Bronchial epithelial cell (primary cell): ENCODE measurements at regions not wholly inside any gene's neighbourhood (a gene's known extent, or its start where the extent isn't known, plus 50 kb on each side); places are given as distances from the start of the nearest gene placed in this dataset.
A peak's percentile ranks its signal among the peaks of the same experiment; 100 is the strongest.

ENCODE experiments used
- DNase-seq: peaks from one replicate; pipeline ENCODE4 v3.0.0-alpha.2; 2010; ENCODE audit warnings: low read depth
- FAIRE-seq: peaks from 2 replicates; lab custom pipeline; 2011; peaks lifted over from hg19 to GRCh38; lab: Jason Lieb, UNC
- H3K27me3 ChIP-seq: 2 replicates; pipeline ENCODE4 v1.5.1; 2011; ENCODE audit warnings: low read length; ENCODE audit not compliant: control insufficient read depth, insufficient read depth
- H3K36me3 ChIP-seq: 2 replicates; pipeline ENCODE4 v1.5.1; 2011; ENCODE audit warnings: low read length; ENCODE audit not compliant: control insufficient read depth, insufficient read depth
- H3K4me3 ChIP-seq: 2 replicates; pipeline ENCODE4 v1.5.1; 2011; ENCODE audit warnings: mild to moderate bottlenecking, low read depth, low read length, control low read depth
- TF ChIP-seq, protein P1 (sequence below): IDR thresholded peaks from 2 replicates; pipeline ENCODE4 v1.5.1; 2011; ENCODE audit warnings: mild to moderate bottlenecking, moderate library complexity, low read length, control low read depth, inconsistent platforms; ENCODE audit not compliant: insufficient read depth, severe bottlenecking

GRCh38 chr3:36166477-36166876 lies 213.8 kb upstream of the STAC start:
- peak; percentile 96 for DNase-seq
- FAIRE-seq = no peak
- H3K4me3 ChIP-seq = no peak overlapping the region

DNA sequence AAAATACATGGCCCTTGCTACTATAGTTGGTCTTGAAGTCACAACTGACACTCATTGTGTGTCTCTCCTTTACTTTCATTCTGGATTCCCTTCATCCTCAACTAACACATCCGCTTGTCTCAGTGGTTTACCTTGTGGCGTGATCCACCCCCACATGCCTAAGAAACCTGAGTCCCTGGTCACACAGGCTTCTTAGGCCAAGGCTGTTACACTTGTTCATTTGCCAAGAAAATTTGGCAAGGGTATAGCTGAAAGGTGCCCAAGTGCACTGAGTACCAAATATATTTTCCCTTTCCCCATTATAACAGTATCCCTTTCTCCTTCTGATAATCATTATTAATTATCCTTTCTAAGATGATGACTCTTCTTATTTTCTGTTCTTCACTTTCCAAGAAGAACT lies 207.6 kb upstream of the STAC start:
- H3K4me3 ChIP-seq = no peak overlapping the region
- no peaks in the 10 kb centered on the region for H3K36me3 ChIP-seq
- DNase-seq (peak; percentile 35), FAIRE-seq (no peak)
- no peaks in the 10 kb centered on the region for H3K27me3 ChIP-seq
- TF ChIP-seq, protein P1, sequence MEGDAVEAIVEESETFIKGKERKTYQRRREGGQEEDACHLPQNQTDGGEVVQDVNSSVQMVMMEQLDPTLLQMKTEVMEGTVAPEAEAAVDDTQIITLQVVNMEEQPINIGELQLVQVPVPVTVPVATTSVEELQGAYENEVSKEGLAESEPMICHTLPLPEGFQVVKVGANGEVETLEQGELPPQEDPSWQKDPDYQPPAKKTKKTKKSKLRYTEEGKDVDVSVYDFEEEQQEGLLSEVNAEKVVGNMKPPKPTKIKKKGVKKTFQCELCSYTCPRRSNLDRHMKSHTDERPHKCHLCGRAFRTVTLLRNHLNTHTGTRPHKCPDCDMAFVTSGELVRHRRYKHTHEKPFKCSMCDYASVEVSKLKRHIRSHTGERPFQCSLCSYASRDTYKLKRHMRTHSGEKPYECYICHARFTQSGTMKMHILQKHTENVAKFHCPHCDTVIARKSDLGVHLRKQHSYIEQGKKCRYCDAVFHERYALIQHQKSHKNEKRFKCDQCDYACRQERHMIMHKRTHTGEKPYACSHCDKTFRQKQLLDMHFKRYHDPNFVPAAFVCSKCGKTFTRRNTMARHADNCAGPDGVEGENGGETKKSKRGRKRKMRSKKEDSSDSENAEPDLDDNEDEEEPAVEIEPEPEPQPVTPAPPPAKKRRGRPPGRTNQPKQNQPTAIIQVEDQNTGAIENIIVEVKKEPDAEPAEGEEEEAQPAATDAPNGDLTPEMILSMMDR = no peak

More at GRCh38 chr3:36166477-36166876, 213.8 kb upstream of the STAC start:
- Histone ChIP-seq H3K27me3 (no peaks in the 10 kb centered on the region), H3K36me3 (no peaks in the 10 kb centered on the region)
- TF ChIP-seq, protein P1 = no peak

- no peak overlapping the region for H3K4me3 ChIP-seq
- no peaks in the 10 kb centered on the region for H3K27me3 ChIP-seq
- TF ChIP-seq, protein P1 = no peak
- no peak for DNase-seq
- no peak for FAIRE-seq
- no peaks in the 10 kb centered on the region for H3K36me3 ChIP-seq
Measured at GRCh38 chr3:36175113-36175812, 205.0 kb upstream of the STAC start.

GRCh38 chr3:36175916-36176461 lies 204.3 kb upstream of the STAC start:
- no peak overlapping the region for H3K4me3 ChIP-seq
- DNase-seq (no peak), FAIRE-seq (no peak)
- H3K27me3 ChIP-seq = no peaks in the 10 kb centered on the region
- no peaks in the 10 kb centered on the region for H3K36me3 ChIP-seq
- TF ChIP-seq, protein P1 = no peak

DNA sequence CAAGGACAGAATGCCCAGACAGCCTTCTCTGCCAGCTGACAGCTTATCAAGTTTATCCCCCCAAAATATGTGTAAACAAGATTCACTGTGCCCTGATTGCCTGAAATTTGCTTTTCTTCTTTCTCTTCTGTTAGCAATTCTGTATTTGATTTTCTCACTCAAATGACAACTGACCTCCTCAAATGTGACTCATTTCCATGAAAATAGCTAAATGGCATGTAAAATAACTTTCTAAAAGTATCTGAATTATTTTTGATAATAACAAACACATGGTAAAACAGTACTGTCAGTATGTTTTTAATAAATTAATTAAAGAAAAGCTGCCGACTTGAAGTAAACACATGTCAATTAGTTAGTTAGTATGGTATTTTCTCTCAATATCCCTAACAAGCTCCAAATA lies 202.3 kb upstream of the STAC start:
- no peak for DNase-seq
- TF ChIP-seq, protein P1 = no peak
- Histone ChIP-seq H3K36me3 (no peaks in the 10 kb centered on the region), H3K4me3 (no peak overlapping the region), H3K27me3 (no peaks in the 10 kb centered on the region)
- FAIRE-seq = no peak
